ENCODE measurements at regions not wholly inside any gene's neighbourhood (a gene's known extent, or its start where the extent isn't known, plus 50 kb on each side); places are given as distances from the start of the nearest gene placed in this dataset.

DNA sequence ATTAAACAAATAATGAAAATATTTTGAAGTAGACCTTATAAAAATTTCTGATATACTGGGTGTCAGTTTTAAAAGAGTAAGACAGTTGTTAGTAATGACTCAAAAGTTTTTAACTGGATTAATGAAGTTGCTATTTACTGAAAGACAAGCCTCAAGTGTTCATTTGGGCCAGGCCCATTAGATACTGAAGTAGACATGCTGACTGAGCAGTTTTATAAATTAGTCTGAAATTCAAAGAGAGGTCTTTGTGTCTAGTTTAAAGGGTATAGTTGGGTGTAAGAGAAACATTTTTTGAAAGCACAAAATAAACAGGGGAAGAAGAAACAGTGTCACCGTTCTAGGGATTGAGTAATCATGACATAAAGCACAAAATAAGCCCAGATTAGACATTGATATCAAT lies 1577.2 kb downstream of the AMY1C start:
- Histone ChIP-seq H3K36me3 (replicated peaks; ENCODE audit: low read depth, low read length) (no peaks in the 10 kb centered on the region), H3K9ac (ENCODE audit: low read length) (no peak overlapping the region), H3K27ac (ENCODE audit: low read length) (no peak overlapping the region), H3K4me2 (ENCODE audit: low read length) (no peak overlapping the region), H3K4me3 (ENCODE audit: low read length) (no peak overlapping the region), H3K9me3 (ENCODE audit: insufficient read depth, low read length) (no peaks in the 10 kb centered on the region), H2AFZ (ENCODE audit: low read depth, low read length) (no peak overlapping the region), H4K20me1 (ENCODE audit: insufficient read depth, low read length) (no peaks in the 10 kb centered on the region), H3K27me3 (ENCODE audit: low read depth, low read length) (no peaks in the 10 kb centered on the region), H3K79me2 (ENCODE audit: low read length) (no peaks in the 10 kb centered on the region), H3K4me1 (ENCODE audit: low read length) (no peaks in the 10 kb centered on the region)
- TF ChIP-seq EZH2phosphoT487 (IDR thresholded peaks at IDR 0.05; ENCODE audit: low read depth): no peak
- TF ChIP-seq, protein P1, sequence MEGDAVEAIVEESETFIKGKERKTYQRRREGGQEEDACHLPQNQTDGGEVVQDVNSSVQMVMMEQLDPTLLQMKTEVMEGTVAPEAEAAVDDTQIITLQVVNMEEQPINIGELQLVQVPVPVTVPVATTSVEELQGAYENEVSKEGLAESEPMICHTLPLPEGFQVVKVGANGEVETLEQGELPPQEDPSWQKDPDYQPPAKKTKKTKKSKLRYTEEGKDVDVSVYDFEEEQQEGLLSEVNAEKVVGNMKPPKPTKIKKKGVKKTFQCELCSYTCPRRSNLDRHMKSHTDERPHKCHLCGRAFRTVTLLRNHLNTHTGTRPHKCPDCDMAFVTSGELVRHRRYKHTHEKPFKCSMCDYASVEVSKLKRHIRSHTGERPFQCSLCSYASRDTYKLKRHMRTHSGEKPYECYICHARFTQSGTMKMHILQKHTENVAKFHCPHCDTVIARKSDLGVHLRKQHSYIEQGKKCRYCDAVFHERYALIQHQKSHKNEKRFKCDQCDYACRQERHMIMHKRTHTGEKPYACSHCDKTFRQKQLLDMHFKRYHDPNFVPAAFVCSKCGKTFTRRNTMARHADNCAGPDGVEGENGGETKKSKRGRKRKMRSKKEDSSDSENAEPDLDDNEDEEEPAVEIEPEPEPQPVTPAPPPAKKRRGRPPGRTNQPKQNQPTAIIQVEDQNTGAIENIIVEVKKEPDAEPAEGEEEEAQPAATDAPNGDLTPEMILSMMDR (IDR thresholded peaks at IDR 0.05; ENCODE audit: low read depth, low read length): no peak

DNA sequence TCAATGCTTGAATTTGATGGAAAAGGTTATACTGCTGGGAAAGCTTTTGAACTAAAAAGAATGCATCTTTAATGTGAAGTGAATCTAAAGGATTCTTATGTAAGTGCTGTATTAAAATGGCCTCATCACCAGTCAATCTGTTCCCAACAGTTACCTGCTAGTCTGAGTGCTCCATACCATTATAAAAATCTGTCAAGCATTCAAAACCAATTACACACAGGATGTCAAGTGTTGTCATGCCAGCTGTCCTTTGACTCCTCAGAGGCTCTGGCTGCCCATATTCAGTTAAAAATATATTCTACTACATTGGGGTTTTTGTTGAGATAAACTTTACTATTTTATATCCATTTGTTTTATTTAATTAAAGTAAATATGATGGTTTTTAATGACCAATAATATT lies 1587.7 kb downstream of the AMY1C start:
- Histone ChIP-seq H3K27me3 (ENCODE audit: low read depth, low read length) (no peaks in the 10 kb centered on the region), H3K79me2 (ENCODE audit: low read length) (no peaks in the 10 kb centered on the region), H2AFZ (ENCODE audit: low read depth, low read length) (no peak overlapping the region), H3K27ac (ENCODE audit: low read length) (no peak overlapping the region), H4K20me1 (ENCODE audit: insufficient read depth, low read length) (no peaks in the 10 kb centered on the region), H3K4me3 (ENCODE audit: low read length) (no peak overlapping the region), H3K9ac (ENCODE audit: low read length) (no peak overlapping the region), H3K36me3 (replicated peaks; ENCODE audit: low read depth, low read length) (no peaks in the 10 kb centered on the region), H3K9me3 (ENCODE audit: insufficient read depth, low read length) (no peaks in the 10 kb centered on the region), H3K4me1 (ENCODE audit: low read length) (no peaks in the 10 kb centered on the region), H3K4me2 (ENCODE audit: low read length) (no peak overlapping the region)
- TF ChIP-seq, protein P1 (IDR thresholded peaks at IDR 0.05; ENCODE audit: low read depth, low read length): no peak
- TF ChIP-seq EZH2phosphoT487 (IDR thresholded peaks at IDR 0.05; ENCODE audit: low read depth): no peak

DNA sequence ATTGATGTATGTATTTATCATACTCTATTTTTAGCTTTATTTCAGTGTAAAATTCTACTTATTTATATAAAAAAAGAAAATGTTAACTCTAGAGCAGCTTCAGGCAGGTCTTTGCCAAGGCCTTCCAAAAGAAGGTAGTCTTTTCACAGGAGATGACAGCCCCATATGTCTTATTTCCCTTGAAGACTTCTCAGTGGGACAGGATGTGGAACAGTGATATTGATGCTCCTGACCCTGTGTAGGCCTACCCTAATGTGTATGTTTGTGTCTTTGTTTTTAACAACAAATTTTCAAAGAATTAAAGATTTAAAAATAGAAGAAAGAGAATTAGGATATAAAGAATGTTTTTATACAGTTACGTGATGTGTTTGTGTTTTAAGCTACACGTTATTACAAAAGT lies 1593.6 kb downstream of the AMY1C start:
- H3K4me3 ChIP-seq (ENCODE audit: low read length): no peak overlapping the region
- H4K20me1 ChIP-seq (ENCODE audit: insufficient read depth, low read length): no peaks in the 10 kb centered on the region
- no peak overlapping the region for H3K27ac ChIP-seq (ENCODE audit: low read length)
- H3K4me1 ChIP-seq (ENCODE audit: low read length): no peaks in the 10 kb centered on the region
- H3K79me2 ChIP-seq (ENCODE audit: low read length): no peaks in the 10 kb centered on the region
- no peaks in the 10 kb centered on the region for H3K36me3 ChIP-seq (replicated peaks; ENCODE audit: low read depth, low read length)
- no peaks in the 10 kb centered on the region for H3K27me3 ChIP-seq (ENCODE audit: low read depth, low read length)
- H3K4me2 ChIP-seq (ENCODE audit: low read length): no peak overlapping the region
- H3K9me3 ChIP-seq (ENCODE audit: insufficient read depth, low read length): no peaks in the 10 kb centered on the region
- TF ChIP-seq EZH2phosphoT487 (IDR thresholded peaks at IDR 0.05; ENCODE audit: low read depth): no peak
- TF ChIP-seq, protein P1 (IDR thresholded peaks at IDR 0.05; ENCODE audit: low read depth, low read length): no peak
- H3K9ac ChIP-seq (ENCODE audit: low read length): no peak overlapping the region
- H2AFZ ChIP-seq (ENCODE audit: low read depth, low read length): no peak overlapping the region

DNA sequence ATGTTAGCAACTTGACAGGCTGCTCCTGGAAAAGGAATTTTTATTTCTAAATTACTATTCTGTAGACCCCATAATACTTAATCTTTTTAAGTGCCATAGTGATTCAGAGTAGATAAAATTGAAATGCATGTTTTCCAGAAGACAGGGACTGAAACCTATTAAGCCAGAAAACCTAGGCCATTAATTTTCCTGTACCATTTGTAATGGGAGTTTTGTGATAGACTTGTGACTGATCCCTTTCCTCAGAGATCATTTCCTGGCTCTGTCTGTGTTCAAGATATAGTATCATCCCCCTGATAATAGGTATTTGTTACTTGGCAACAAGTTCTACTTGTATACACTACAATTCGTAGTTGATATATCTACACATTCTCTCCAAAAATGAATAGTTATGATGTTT lies 1609.8 kb downstream of the AMY1C start:
- Histone ChIP-seq H3K9me3 (ENCODE audit: insufficient read depth, low read length) (no peaks in the 10 kb centered on the region), H3K4me3 (ENCODE audit: low read length) (no peak overlapping the region), H3K79me2 (ENCODE audit: low read length) (no peaks in the 10 kb centered on the region), H3K9ac (ENCODE audit: low read length) (no peak overlapping the region), H3K27me3 (ENCODE audit: low read depth, low read length) (no peaks in the 10 kb centered on the region), H4K20me1 (ENCODE audit: insufficient read depth, low read length) (no peaks in the 10 kb centered on the region), H3K4me1 (ENCODE audit: low read length) (no peaks in the 10 kb centered on the region), H2AFZ (ENCODE audit: low read depth, low read length) (no peak overlapping the region), H3K27ac (ENCODE audit: low read length) (no peak overlapping the region), H3K4me2 (ENCODE audit: low read length) (no peak overlapping the region), H3K36me3 (replicated peaks; ENCODE audit: low read depth, low read length) (no peaks in the 10 kb centered on the region)
- TF ChIP-seq, protein P1 (IDR thresholded peaks at IDR 0.05; ENCODE audit: low read depth, low read length): no peak
- TF ChIP-seq EZH2phosphoT487 (IDR thresholded peaks at IDR 0.05; ENCODE audit: low read depth): no peak

Measured in OCI-LY3 (cell line).